ENCODE measurements at regions not wholly inside any gene's neighbourhood (a gene's known extent, or its start where the extent isn't known, plus 50 kb on each side); places are given as distances from the start of the nearest gene placed in this dataset.

- DNase-seq, result no peak
These were observed 215.4 kb downstream of the ZC3H11B start for GRCh38 chr1:219397511-219397910.

GRCh38 chr1:219391297-219391696 is 217.6 kb downstream of the LYPLAL1 start:
- peak; percentile 71 for DNase-seq

- no peak for DNase-seq
These were observed 213.5 kb downstream of the LYPLAL1 start for GRCh38 chr1:219387211-219387610.

GRCh38 chr1:219385787-219386427 is 212.2 kb downstream of the LYPLAL1 start:
- peak; percentile 48 for DNase-seq

- no peak for DNase-seq
These were observed 209.6 kb downstream of the LYPLAL1 start for GRCh38 chr1:219383281-219383680.

DNA sequence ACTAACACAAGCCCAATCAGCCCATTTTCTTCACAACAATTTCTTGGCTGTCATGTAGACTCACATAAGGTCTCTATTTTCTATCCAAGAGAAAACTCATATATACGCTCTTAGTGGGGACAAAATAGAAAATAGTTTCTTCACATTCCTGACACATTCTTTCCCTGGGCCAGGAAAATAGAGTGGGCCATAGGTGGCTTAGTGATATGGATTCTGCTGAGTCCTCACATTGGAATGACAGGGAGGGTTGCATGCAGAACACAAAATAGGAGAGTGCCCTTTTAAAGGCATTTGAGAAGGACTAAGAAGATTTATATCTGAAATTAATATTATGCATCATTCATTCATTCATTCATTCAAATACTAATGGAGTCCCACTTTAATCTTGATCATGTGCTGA is 207.7 kb downstream of the LYPLAL1 start:
- DNase-seq, result no peak

- no peak for DNase-seq
These were observed 206.8 kb downstream of the LYPLAL1 start for GRCh38 chr1:219380463-219380862.

DNA sequence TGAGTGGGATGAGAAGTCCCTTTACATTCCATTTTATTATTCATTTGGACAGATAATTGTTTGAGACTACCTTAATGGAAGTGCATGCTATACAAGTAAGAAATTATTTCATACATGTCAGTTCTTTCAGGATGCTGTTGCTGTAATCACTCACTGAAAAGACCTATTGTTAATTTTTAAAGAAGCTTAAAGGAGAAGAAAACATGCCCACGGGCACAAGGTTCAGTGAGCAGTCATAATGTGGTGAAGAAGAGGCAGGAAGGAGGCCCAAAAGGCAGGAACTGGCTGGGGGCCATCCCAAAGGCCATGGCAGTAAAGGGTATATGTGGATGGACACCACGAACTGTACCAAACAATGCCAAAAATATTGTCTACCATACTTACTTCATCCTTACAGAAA is 206.0 kb downstream of the LYPLAL1 start:
- DNase-seq, result no peak

GRCh38 chr1:219374636-219375035 is 201.0 kb downstream of the LYPLAL1 start:
- no peak for DNase-seq

- no peak for DNase-seq
These were observed 200.4 kb downstream of the LYPLAL1 start for GRCh38 chr1:219374046-219374566.

DNA sequence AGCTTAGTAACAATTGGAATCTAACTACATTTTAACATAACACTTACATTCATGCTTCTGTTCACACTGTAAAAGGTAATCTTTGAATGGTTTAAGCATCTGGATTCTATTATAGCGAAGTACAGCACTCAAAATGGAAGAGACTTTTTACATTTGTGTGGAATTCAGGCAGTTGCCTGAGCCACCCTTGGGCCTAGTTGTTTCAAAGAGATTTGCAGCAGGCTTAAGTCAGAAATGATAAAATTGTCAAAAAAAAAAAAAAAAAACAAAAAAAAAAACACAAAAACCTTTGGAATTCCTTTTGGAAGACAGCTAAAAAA is 199.9 kb downstream of the LYPLAL1 start:
- no peak for DNase-seq

GRCh38 chr1:219372916-219373615 is 199.4 kb downstream of the LYPLAL1 start:
- no peak for DNase-seq

DNA sequence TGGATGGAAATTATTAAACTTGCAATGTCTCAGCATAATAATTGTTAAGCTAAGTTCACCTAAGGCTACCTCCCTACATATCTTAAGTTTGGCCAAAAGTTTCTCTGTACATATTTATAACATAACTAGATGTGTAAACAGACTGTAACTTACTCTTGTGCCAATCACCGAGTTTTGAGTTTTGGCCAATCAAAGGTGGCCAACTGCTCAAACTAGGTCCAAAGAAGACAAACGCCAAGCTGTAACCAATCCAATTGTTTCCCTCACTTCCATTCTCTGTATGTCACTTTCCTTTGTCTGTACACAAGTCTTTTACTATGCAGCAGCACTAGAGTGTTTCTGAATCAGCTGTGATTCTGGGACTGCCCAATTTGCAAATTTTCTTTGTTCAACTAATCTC is 197.8 kb downstream of the LYPLAL1 start:
- no peak for DNase-seq

GRCh38 chr1:219367496-219367895 is 193.8 kb downstream of the LYPLAL1 start:
- DNase-seq, result no peak

DNA sequence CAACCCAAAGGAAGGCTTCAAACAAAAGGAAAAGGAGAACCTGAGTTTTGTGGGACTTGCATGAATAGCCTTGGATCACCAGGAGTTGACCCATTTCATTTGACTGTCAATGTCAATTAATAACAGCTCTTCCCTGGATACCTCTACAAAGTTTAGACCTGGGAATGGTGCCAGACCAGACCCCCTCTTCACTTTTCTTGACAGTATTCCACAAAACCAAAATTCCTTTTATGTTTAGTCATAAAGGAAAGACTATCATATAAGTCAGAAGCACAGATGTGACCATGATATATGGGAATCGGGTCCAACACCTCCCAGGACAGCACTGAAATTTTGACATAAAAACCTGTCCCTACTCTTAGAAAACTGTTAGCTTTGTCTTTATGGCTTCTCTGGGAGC is 191.8 kb downstream of the LYPLAL1 start:
- DNase-seq, result no peak

- no peak for DNase-seq
These were observed 189.0 kb downstream of the LYPLAL1 start for GRCh38 chr1:219362702-219363101.

DNA sequence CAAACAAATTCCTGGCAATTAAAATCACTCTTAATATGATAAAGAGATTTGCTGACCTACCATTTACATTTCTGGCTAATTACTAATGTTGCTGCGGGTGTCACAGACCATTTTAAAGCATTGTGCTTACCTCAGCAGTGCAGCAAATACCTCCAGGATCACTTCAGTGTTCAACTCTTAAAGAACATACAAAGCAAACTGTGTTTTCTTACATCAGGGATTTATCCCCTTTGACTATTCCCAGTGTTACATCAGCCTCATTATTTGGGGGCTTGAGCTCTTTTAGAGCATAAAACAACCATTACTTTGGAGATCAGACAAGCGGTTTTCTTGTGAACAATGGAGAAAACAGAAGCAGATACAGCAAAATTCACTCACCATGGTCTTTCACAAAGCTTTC is 185.4 kb downstream of the LYPLAL1 start:
- no peak for DNase-seq

DNA sequence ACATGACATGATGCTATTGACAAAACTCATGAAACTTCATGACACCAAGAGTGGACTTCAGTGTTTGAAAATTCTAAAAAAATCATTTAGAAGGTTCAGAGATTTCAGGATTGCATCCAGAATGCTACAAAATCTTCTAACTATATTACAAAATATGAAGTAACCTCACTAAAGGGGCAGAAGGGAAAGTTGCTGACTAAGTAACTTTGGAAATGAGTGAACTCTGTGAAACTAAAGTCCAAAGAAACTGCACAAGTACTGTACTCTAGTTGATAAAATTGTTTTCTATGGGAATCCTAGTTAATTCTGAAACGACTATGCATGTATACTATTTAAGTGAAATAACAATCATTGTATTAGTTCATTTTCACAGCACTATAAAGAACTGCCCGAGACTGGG is 184.4 kb downstream of the LYPLAL1 start:
- DNase-seq, result no peak

GRCh38 chr1:219354962-219355361 is 181.3 kb downstream of the LYPLAL1 start:
- DNase-seq, result no peak

GRCh38 chr1:219352961-219353651 is 179.4 kb downstream of the LYPLAL1 start:
- DNase-seq, result no peak

- DNase-seq, result no peak
These were observed 176.7 kb downstream of the LYPLAL1 start for GRCh38 chr1:219350172-219350931.

GRCh38 chr1:219347921-219348391 is 174.3 kb downstream of the LYPLAL1 start:
- DNase-seq, result no peak

DNA sequence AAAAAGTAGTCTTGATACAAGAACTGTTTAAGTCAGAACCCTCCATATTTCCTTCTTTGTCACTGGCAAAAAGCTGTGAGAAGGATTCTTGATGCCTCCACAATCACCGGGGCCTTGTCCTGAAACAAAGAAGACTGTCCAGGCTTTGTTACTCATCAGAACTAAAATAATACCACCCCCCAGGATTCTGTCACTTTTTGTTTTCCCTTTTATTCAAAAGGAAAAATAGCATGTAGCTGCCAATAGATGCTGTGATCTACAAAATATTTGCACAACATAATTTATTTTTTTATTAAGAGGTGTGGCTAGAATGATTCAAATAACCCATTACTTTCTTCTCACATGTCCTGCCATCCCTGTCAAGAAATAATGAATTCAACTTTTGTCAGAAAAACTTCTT is 173.7 kb downstream of the LYPLAL1 start:
- no peak for DNase-seq

Data from activated CD4-positive, alpha-beta T cell treated with anti-CD3 and anti-CD28 coated beads, Interleukin-10, Interleukin-2, amounts not matched to agents 100 ng/mL and 50 ng/mL, durations not matched to agents 16 hours and 8 hours (primary cell).